H9 (cell line): ENCODE measurements at regions not wholly inside any gene's neighbourhood (a gene's known extent, or its start where the extent isn't known, plus 50 kb on each side); places are given as distances from the start of the nearest gene placed in this dataset.

Experiments
- DNase-seq: peaks from one replicate; pipeline ENCODE4 v3.0.0-alpha.2; 2017
- H2AFZ ChIP-seq: one replicate; pipeline ENCODE4 v1.6.1; 2013; ENCODE audit warnings: mild to moderate bottlenecking, low read length, control low read depth, moderate library complexity
- H2AK5ac ChIP-seq: 2 replicates; pipeline ENCODE4 v1.6.1; 2013; ENCODE audit warnings: low read length, control low read depth, mixed read lengths; ENCODE audit not compliant: insufficient read length
- H2BK120ac ChIP-seq: one replicate; pipeline ENCODE4 v1.6.1; 2013; ENCODE audit warnings: low read depth, mild to moderate bottlenecking, low read length, control low read depth, inconsistent platforms; ENCODE audit not compliant: poor library complexity, severe bottlenecking
- H2BK12ac ChIP-seq: 2 replicates; pipeline ENCODE4 v1.6.1; 2013; ENCODE audit warnings: low read length, control low read depth, mixed read lengths, low read depth; ENCODE audit not compliant: insufficient read length
- H2BK15ac ChIP-seq: 2 replicates; pipeline ENCODE4 v1.6.1; 2013; ENCODE audit warnings: low read depth, low read length, control low read depth
- H2BK20ac ChIP-seq: one replicate; pipeline ENCODE4 v1.6.1; 2013; ENCODE audit warnings: low read depth, mild to moderate bottlenecking, low read length, control low read depth, inconsistent platforms; ENCODE audit not compliant: poor library complexity, severe bottlenecking
- H2BK5ac ChIP-seq: 2 replicates; pipeline ENCODE4 v1.6.1; 2013; ENCODE audit warnings: low read length, control low read depth, mixed read lengths; ENCODE audit not compliant: insufficient read length
- H3K14ac ChIP-seq: 2 replicates; pipeline ENCODE4 v1.6.1; 2013; ENCODE audit warnings: low read length, control low read depth; ENCODE audit not compliant: insufficient read depth
- H3K18ac ChIP-seq: 2 replicates; pipeline ENCODE4 v1.6.1; 2013; ENCODE audit warnings: low read depth, mild to moderate bottlenecking, mixed read lengths, low read length, control low read depth; ENCODE audit not compliant: insufficient read length
- H3K23ac ChIP-seq: 2 replicates; pipeline ENCODE4 v1.6.1; 2013; ENCODE audit warnings: low read length, control low read depth, mixed read lengths, low read depth; ENCODE audit not compliant: insufficient read length
- H3K23me2 ChIP-seq: 2 replicates; pipeline ENCODE4 v1.6.1; 2013; ENCODE audit warnings: low read depth, mild to moderate bottlenecking, mixed read lengths, low read length, control low read depth; ENCODE audit not compliant: insufficient read length, poor library complexity, severe bottlenecking
- H3K27ac ChIP-seq: 2 replicates; pipeline ENCODE4 v1.5.1; 2013; ENCODE audit warnings: low read length, control low read depth, mixed read lengths, low read depth; ENCODE audit not compliant: insufficient read length
- H3K27me3 ChIP-seq: 2 replicates; pipeline ENCODE4 v1.6.1; 2013; ENCODE audit warnings: low read length, control low read depth, inconsistent platforms; ENCODE audit not compliant: insufficient read depth
- H3K4ac ChIP-seq: 2 replicates; pipeline ENCODE4 v1.6.1; 2013; ENCODE audit warnings: low read depth, mild to moderate bottlenecking, control low read depth, inconsistent platforms, low read length, moderate library complexity
- H3K4me1 ChIP-seq: 2 replicates; pipeline ENCODE4 v1.6.1; 2013; ENCODE audit warnings: low read length, control low read depth, inconsistent platforms; ENCODE audit not compliant: insufficient read depth
- H3K4me2 ChIP-seq: 2 replicates; pipeline ENCODE4 v1.6.1; 2013; ENCODE audit warnings: low read length, control low read depth, mixed read lengths; ENCODE audit not compliant: insufficient read length, insufficient read depth
- H3K56ac ChIP-seq: 2 replicates; pipeline ENCODE4 v1.6.1; 2013; ENCODE audit warnings: low read depth, mild to moderate bottlenecking, mixed read lengths, low read length, control low read depth; ENCODE audit not compliant: insufficient read length
- H3K79me1 ChIP-seq: 2 replicates; pipeline ENCODE4 v1.6.1; 2013; ENCODE audit warnings: low read depth, mild to moderate bottlenecking, moderate library complexity, low read length, control low read depth, inconsistent platforms; ENCODE audit not compliant: insufficient read depth, poor library complexity, severe bottlenecking
- H3K79me2 ChIP-seq: 2 replicates; pipeline ENCODE4 v1.6.1; 2013; ENCODE audit warnings: low read length, control low read depth, inconsistent platforms; ENCODE audit not compliant: insufficient read depth
- H3K9ac ChIP-seq: 2 replicates; pipeline ENCODE4 v1.6.1; 2013; ENCODE audit warnings: low read length, control low read depth, mixed read lengths; ENCODE audit not compliant: insufficient read length; ENCODE audit errors: extremely low read depth
- H3K9me3 ChIP-seq: one replicate; pipeline ENCODE4 v1.6.1; 2013; ENCODE audit warnings: low read depth, low read length, inconsistent platforms; ENCODE audit not compliant: control insufficient read depth
- H3T11ph ChIP-seq: one replicate; pipeline ENCODE4 v1.6.1; 2013; ENCODE audit warnings: mild to moderate bottlenecking, low read length, control low read depth, inconsistent platforms
- H4K20me1 ChIP-seq: one replicate; pipeline ENCODE4 v1.6.1; 2013; ENCODE audit not compliant: control insufficient read depth, insufficient read length, insufficient read depth
- H4K5ac ChIP-seq: 2 replicates; pipeline ENCODE4 v1.6.1; 2013; ENCODE audit warnings: low read depth, mild to moderate bottlenecking, mixed read lengths, low read length, control low read depth; ENCODE audit not compliant: insufficient read length
- H4K8ac ChIP-seq: replicated peaks from 2 replicates; pipeline ENCODE4 v1.6.1; 2013; ENCODE audit warnings: low read length, control low read depth, mixed read lengths, low read depth; ENCODE audit not compliant: insufficient read length
- H4K91ac ChIP-seq: 2 replicates; pipeline ENCODE4 v1.6.1; 2013; ENCODE audit warnings: low read depth, mild to moderate bottlenecking, moderate library complexity, mixed read lengths, low read length, control low read depth; ENCODE audit not compliant: insufficient read length
- H3K27ac Mint-ChIP-seq, 3 experiments: 2 replicates in 2 of 3; 3 replicates in 1 of 3; pipeline ENCODE4 v1.8.0; 2020 to 2021; ENCODE audit warnings: mixed read lengths in 3 of 3, mild to moderate bottlenecking in 1 of 3, moderate library complexity in 1 of 3
- H3K27me3 Mint-ChIP-seq: 2 replicates; pipeline ENCODE4 v1.8.0; 2021; ENCODE audit warnings: low read depth, mild to moderate bottlenecking, moderate library complexity, mixed read lengths
- H3K36me3 Mint-ChIP-seq, 3 experiments: 2 replicates in 2 of 3; 3 replicates in 1 of 3; pipeline ENCODE4 v1.8.0; 2020 to 2021; ENCODE audit warnings: low read depth in 3 of 3, mixed read lengths in 3 of 3; ENCODE audit not compliant: insufficient read depth in 1 of 3
- H3K4me1 Mint-ChIP-seq, 2 experiments: 2 replicates each; pipeline ENCODE4 v1.8.0; 2020; ENCODE audit warnings: mixed read lengths in 2 of 2
- H3K4me3 Mint-ChIP-seq, 2 experiments: 2 replicates in 1 of 2; 3 replicates in 1 of 2; pipeline ENCODE4 v1.8.0; 2020 to 2021; ENCODE audit warnings: mild to moderate bottlenecking in 2 of 2, mixed read lengths in 2 of 2, moderate library complexity in 1 of 2
- H3K9me3 Mint-ChIP-seq, 2 experiments: 2 replicates in 1 of 2; 3 replicates in 1 of 2; pipeline ENCODE4 v1.8.0; 2020; ENCODE audit warnings: mild to moderate bottlenecking in 2 of 2, mixed read lengths in 2 of 2, moderate library complexity in 1 of 2
- whole genome bisulfite sequencing: extraction: QIAGEN DNeasy Blood & Tissue Kit; methylation state at CpG from one replicate; pipeline ENCODE4 v1.1.7; 2013; ENCODE audit warnings: missing lambda C conversion rate, low lambda C conversion rate, mixed read lengths; ENCODE audit not compliant: insufficient read length; ENCODE audit errors: extremely low coverage; 5-methylcytosine and 5-hydroxymethylcytosine counted together
- TF ChIP-seq, protein P1 (sequence below): fragments of 200-600 bp; sonication (generic); conservative IDR thresholded peaks from 3 replicates; pipeline ENCODE4 v1.8.0; 2021; ENCODE audit warnings: antibody characterized with exemption, mild to moderate bottlenecking

GRCh38 chr6:165826487-165827189 lies 163.6 kb upstream of the PDE10A start:
- DNase-seq: no peak
- Histone ChIP-seq H3K4me1 (no peaks in the 10 kb centered on the region), H2BK12ac (no peak overlapping the region), H2BK15ac (no peak overlapping the region), H3K23me2 (no peaks in the 10 kb centered on the region), H4K91ac (no peak overlapping the region), H2AFZ (no peak overlapping the region), H3K4ac (no peak overlapping the region), H3K56ac (no peak overlapping the region), H3K23ac (no peak overlapping the region), H2BK5ac (no peak overlapping the region), H3K9ac (no peak overlapping the region), H4K8ac (no peak overlapping the region), H2BK120ac (no peak overlapping the region), H4K5ac (no peak overlapping the region), H3K9me3 (no peaks in the 10 kb centered on the region), H3K79me2 (no peaks in the 10 kb centered on the region), H3K79me1 (no peaks in the 10 kb centered on the region), H2BK20ac (no peak overlapping the region), H2AK5ac (no peak overlapping the region), H4K20me1 (no peaks in the 10 kb centered on the region), H3T11ph (no peak overlapping the region), H3K14ac (no peak overlapping the region; the same call in 1 of the 2 replicates), H3K4me2 (no peak overlapping the region), H3K18ac (no peak overlapping the region), H3K27me3 (no peaks in the 10 kb centered on the region), H3K27ac (no peak overlapping the region)
- WGBS: no CpG with 5 or more reads among the region's 33 CpGs
- Mint-ChIP-seq H3K27ac (no peak overlapping the region), H3K9me3 (no peaks in the 10 kb centered on the region), H3K36me3 (no peaks in the 10 kb centered on the region), H3K4me3 (no peak overlapping the region), H3K27me3 (no peaks in the 10 kb centered on the region; the same call in none of the 2 replicates), H3K4me1 (peaks cover 6% of the 10 kb centered on the region in 2 experiments)
- TF ChIP-seq, protein P1, sequence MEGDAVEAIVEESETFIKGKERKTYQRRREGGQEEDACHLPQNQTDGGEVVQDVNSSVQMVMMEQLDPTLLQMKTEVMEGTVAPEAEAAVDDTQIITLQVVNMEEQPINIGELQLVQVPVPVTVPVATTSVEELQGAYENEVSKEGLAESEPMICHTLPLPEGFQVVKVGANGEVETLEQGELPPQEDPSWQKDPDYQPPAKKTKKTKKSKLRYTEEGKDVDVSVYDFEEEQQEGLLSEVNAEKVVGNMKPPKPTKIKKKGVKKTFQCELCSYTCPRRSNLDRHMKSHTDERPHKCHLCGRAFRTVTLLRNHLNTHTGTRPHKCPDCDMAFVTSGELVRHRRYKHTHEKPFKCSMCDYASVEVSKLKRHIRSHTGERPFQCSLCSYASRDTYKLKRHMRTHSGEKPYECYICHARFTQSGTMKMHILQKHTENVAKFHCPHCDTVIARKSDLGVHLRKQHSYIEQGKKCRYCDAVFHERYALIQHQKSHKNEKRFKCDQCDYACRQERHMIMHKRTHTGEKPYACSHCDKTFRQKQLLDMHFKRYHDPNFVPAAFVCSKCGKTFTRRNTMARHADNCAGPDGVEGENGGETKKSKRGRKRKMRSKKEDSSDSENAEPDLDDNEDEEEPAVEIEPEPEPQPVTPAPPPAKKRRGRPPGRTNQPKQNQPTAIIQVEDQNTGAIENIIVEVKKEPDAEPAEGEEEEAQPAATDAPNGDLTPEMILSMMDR: no peak
